SH-SY5Y (cell line): ENCODE measurements at regions not wholly inside any gene's neighbourhood (a gene's known extent, or its start where the extent isn't known, plus 50 kb on each side); places are given as distances from the start of the nearest gene placed in this dataset.

Source experiments
- GATA2 ChIP-seq: IDR thresholded peaks from 2 replicates; pipeline ENCODE4 v1.6.1; 2011; ENCODE audit warnings: mild to moderate bottlenecking, low read depth, low read length
- GATA3 ChIP-seq: IDR thresholded peaks from 2 replicates; pipeline ENCODE4 v1.6.1; 2011; ENCODE audit warnings: low read depth, mild to moderate bottlenecking, low read length, moderate library complexity

GRCh38 chr18:39863916-39864315 is 2091.1 kb upstream of the PIK3C3 start:
- TF ChIP-seq GATA3 (no peak), GATA2 (no peak)
